Ascending aorta (tissue), 2 donors: ENCODE measurements at regions not wholly inside any gene's neighbourhood (a gene's known extent, or its start where the extent isn't known, plus 50 kb on each side); places are given as distances from the start of the nearest gene placed in this dataset.

Source experiments
- DNase-seq, 2 donors: peaks; one replicate each; pipeline ENCODE4 v3.0.0-alpha.2; 2019; ENCODE audit warnings: low spot score in 2 of 2
- H3K27ac ChIP-seq, 2 donors: fragments of 200-600 bp; sonication (generic); one replicate each; pipeline ENCODE4 v1.5.1; 2016 to 2017; ENCODE audit warnings: mild to moderate bottlenecking in 1 of 2
- H3K27me3 ChIP-seq: fragments of 200-600 bp; sonication (generic); one replicate; pipeline ENCODE4 v1.5.1; 2017
- H3K36me3 ChIP-seq, 2 donors: fragments of 200-600 bp; sonication (generic); one replicate each; pipeline ENCODE4 v1.5.1; 2016
- H3K4me1 ChIP-seq, 2 donors: fragments of 200-600 bp; sonication (generic); one replicate each; pipeline ENCODE4 v1.5.1; 2016 to 2017; ENCODE audit warnings: mild to moderate bottlenecking in 1 of 2
- H3K4me3 ChIP-seq, 2 donors: fragments of 200-600 bp; sonication (generic); one replicate each; pipeline ENCODE4 v1.5.1; 2016 to 2017; ENCODE audit warnings: mild to moderate bottlenecking in 1 of 2
- H3K9me3 ChIP-seq, 2 donors: fragments of 200-600 bp; sonication (generic); one replicate each; pipeline ENCODE4 v1.5.1; 2016
- intact Hi-C: fragments of 100-400 bp; cut with DNase I; formaldehyde crosslinking; loops from one replicate; pipeline ENCODE4 v1.15.1; 2023
- TF ChIP-seq, protein P1 (sequence below), 3 experiments: fragments of 200-600 bp in 2 of 3; fragments of 450-650 bp in 1 of 3; sonication (generic) in 2 of 3; IDR thresholded peaks; one replicate each; pipeline ENCODE4 v1.5.1; 2016 to 2019; ENCODE audit warnings: antibody characterized with exemption in 3 of 3, mild to moderate bottlenecking in 1 of 3, moderate library complexity in 1 of 3

DNA sequence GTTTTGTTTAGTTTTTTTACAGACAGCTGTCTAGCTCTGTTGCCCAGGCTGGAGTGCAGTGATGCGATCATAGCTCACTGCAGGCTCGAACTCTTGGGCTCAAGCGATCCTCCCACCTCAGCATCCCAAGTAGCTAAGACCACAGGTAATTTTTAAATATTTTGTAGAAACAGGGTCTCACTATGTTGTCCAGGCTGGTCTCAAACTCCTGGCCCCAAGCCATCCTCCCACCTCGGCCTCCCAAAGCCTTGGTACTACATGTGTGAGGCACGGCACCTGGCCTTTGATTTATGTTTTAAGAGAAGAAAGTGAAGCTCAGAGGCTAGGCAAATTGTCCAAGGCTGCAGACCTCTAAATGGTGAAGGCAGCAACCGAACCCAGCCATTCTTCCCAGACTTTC, 98.6 kb upstream of the SVIL start:
- peak overlapping the region; percentile 74 to 97 for H3K4me3 ChIP-seq
- peaks cover 6 to 29% of the 10 kb centered on the region in 2 donors for H3K4me1 ChIP-seq
- TF ChIP-seq, protein P1, sequence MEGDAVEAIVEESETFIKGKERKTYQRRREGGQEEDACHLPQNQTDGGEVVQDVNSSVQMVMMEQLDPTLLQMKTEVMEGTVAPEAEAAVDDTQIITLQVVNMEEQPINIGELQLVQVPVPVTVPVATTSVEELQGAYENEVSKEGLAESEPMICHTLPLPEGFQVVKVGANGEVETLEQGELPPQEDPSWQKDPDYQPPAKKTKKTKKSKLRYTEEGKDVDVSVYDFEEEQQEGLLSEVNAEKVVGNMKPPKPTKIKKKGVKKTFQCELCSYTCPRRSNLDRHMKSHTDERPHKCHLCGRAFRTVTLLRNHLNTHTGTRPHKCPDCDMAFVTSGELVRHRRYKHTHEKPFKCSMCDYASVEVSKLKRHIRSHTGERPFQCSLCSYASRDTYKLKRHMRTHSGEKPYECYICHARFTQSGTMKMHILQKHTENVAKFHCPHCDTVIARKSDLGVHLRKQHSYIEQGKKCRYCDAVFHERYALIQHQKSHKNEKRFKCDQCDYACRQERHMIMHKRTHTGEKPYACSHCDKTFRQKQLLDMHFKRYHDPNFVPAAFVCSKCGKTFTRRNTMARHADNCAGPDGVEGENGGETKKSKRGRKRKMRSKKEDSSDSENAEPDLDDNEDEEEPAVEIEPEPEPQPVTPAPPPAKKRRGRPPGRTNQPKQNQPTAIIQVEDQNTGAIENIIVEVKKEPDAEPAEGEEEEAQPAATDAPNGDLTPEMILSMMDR (IDR thresholded peaks at IDR 0.05): no peak
- intact Hi-C loops: loop anchor here (10.0 kb wide), 1 partner anchor 209 kb away; no protein-coding TSS in a partner anchor
- DNase-seq: peak in 1 of 2 donors; percentile 39
- peak overlapping the region; percentile 95 to 98 for H3K27ac ChIP-seq
- peaks cover 0 to 4% of the 10 kb centered on the region in 2 donors for H3K36me3 ChIP-seq
- H3K27me3 ChIP-seq: no peaks in the 10 kb centered on the region
- H3K9me3 ChIP-seq: no peaks in the 10 kb centered on the region

DNA sequence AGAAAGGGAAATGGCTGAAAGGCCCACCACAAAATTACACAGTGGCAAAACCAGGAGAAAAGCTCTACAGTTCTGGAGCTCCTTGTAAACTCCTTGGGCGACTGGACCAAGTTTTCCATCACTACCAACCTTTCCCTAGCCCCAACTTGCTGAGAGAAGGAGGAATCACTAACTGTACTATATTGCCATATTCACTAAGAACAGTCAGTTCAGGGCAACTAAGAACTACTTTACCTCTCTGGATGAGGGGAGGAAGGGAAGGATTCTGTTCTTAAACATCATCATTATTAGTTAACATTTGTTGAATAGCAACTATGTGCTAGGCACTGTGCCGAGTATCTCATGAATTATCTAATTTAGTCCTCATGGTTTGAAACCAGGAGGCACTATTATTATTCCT, 98.1 kb upstream of the SVIL start:
- Histone ChIP-seq H3K4me1 (peaks cover 6 to 33% of the 10 kb centered on the region in 2 donors), H3K9me3 (no peaks in the 10 kb centered on the region), H3K27me3 (no peaks in the 10 kb centered on the region), H3K36me3 (peaks cover 0 to 4% of the 10 kb centered on the region in 2 donors), H3K27ac (peak overlapping the region; percentile 95 to 98), H3K4me3 (peak overlapping the region; percentile 74 to 97)
- peak in 1 of 2 donors; percentile 46 for DNase-seq
- intact Hi-C loops: loop anchor here (10.0 kb wide), 1 partner anchor 208 kb away; no protein-coding TSS in a partner anchor
- TF ChIP-seq, protein P1 (IDR thresholded peaks at IDR 0.05): no peak

DNA sequence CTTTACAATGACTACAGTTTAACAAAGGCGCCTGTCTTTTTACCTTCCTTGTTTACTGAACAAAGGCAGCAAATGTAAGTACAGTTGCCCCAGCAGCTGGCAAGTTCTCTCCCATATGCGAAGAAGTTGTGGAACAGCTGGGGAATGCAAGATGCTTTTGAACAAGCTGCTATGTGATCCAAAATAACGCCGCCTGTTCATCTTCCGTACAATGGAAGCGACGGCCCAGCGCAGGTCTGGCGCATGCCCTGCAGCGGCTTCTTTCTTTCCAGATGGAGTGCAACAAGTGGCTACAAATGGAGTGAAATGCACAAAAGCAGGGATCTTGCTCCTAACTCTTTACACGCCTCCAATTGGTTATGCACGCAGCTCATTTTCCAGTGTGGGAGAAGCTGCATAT, 97.0 kb upstream of the SVIL start:
- Histone ChIP-seq H3K4me3 (peak overlapping the region; percentile 18 to 74), H3K36me3 (peaks cover 0 to 4% of the 10 kb centered on the region in 2 donors), H3K27ac (peak overlapping the region; percentile 49 to 56), H3K9me3 (no peaks in the 10 kb centered on the region), H3K27me3 (no peaks in the 10 kb centered on the region), H3K4me1 (peaks cover 4 to 39% of the 10 kb centered on the region in 2 donors)
- intact Hi-C loops: loop anchor here (10.0 kb wide), 1 partner anchor 207 kb away; no protein-coding TSS in a partner anchor
- no peak for DNase-seq
- TF ChIP-seq, protein P1 (IDR thresholded peaks at IDR 0.05): no peak

DNA sequence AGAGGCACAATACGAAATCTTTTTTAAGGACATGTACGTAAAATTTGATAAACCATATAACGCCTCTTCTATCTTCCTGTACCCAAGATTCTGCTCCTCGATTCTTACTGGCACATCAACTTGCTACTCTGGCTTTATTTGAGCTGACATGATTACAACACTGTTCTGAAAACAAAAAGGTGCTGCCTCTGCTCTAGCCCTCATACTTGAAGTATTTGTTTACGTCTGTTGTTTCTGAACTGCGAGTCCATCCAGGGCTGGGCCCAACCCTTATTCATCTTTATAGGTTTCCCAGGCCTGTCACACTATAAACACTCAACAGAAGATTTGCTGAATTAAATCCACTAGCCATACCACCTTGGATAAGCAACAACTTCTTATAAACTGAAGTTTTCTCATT, 96.2 kb upstream of the SVIL start:
- no peaks in the 10 kb centered on the region for H3K9me3 ChIP-seq
- H3K4me3 ChIP-seq: peak overlapping the region; percentile 18 to 74
- H3K27ac ChIP-seq: peak overlapping the region; percentile 49 to 56
- TF ChIP-seq, protein P1 (IDR thresholded peaks at IDR 0.05): no peak
- no peaks in the 10 kb centered on the region for H3K27me3 ChIP-seq
- DNase-seq: no peak
- intact Hi-C loops: loop anchor here (10.0 kb wide), 1 partner anchor 206 kb away; no protein-coding TSS in a partner anchor
- peaks cover 0 to 4% of the 10 kb centered on the region in 2 donors for H3K36me3 ChIP-seq
- H3K4me1 ChIP-seq: peaks cover 4 to 45% of the 10 kb centered on the region in 2 donors

DNA sequence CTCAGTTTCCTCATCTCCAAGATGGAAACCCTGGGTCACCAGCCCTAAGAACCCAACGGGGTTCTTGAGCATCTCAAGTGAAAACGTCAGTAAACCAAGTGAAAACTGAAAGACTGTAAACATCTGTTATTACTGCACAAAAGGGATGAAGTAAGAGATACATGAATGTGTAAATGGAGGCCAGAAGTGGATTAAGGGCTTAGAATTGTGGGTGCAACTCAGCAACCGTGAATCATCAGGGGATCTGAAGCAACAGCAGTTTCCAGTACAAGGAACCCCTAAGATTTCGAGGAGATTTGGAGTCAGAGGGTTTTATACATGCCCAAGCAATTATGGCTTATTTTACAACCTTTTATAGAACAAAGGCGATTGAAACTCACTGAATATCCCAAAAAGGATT, 95.7 kb upstream of the SVIL start:
- DNase-seq: no peak
- Histone ChIP-seq H3K9me3 (no peaks in the 10 kb centered on the region), H3K4me3 (no peak overlapping the region), H3K4me1 (peaks cover 8 to 50% of the 10 kb centered on the region in 2 donors), H3K27me3 (no peaks in the 10 kb centered on the region), H3K36me3 (peaks cover 0 to 4% of the 10 kb centered on the region in 2 donors), H3K27ac (peak overlapping the region; percentile 49 to 56)
- TF ChIP-seq, protein P1 (IDR thresholded peaks at IDR 0.05): no peak
- intact Hi-C loops: loop anchor here (10.0 kb wide), 1 partner anchor 206 kb away; no protein-coding TSS in a partner anchor
